GM12878 (cell line): ENCODE measurements at regions not wholly inside any gene's neighbourhood (a gene's known extent, or its start where the extent isn't known, plus 50 kb on each side); places are given as distances from the start of the nearest gene placed in this dataset.

ENCODE experiments used
- ATAC-seq: fragments of 200-7000 bp; cut with Tn5 transposase; 3 replicates; pipeline ENCODE4 v1.9.1; 2020; ENCODE audit warnings: mild to moderate bottlenecking, moderate library complexity
- BruUV-seq: library from RNA; stranded (reverse); fragments of 400-500 nt; replicated peaks from 2 replicates; lab custom pipeline; 2021; lab: Mats Ljungman, UMichigan
- CTCF ChIA-PET: fragments of 300-600 bp; sonication (Branson Sonifier 250); formaldehyde crosslinking; extraction: SDS; loops from one replicate; lab custom pipeline; 2021; ENCODE audit warnings: inconsistent platforms; lab: Yijun Ruan, JAX
- POLR2A ChIA-PET: fragments of 350-600 bp; formaldehyde crosslinking; extraction: SDS; loops from one replicate; lab custom pipeline; 2021; ENCODE audit warnings: inconsistent platforms; lab: Charles Lee
- RAD21 ChIA-PET: fragments of 300-600 bp; sonication (Branson Sonifier 250); formaldehyde crosslinking; loops from one replicate; lab custom pipeline; 2023; ENCODE audit warnings: antibody characterized with exemption; ENCODE audit not compliant: unreplicated experiment; lab: Charles Lee
- SMC1A ChIA-PET: fragments of 300-600 bp; sonication (Branson Sonifier 250); formaldehyde crosslinking; loops from one replicate; lab custom pipeline; 2023; ENCODE audit not compliant: unreplicated experiment, uncharacterized antibody; lab: Charles Lee
- DNase-seq: peaks from one replicate; pipeline ENCODE4 v3.0.0-alpha.2; 2011; ENCODE audit warnings: low read depth, low spot score
- FAIRE-seq: peaks from 3 replicates; lab custom pipeline; 2011; peaks lifted over from hg19 to GRCh38; lab: Jason Lieb, UNC
- H2AFZ ChIP-seq: 2 replicates; pipeline ENCODE4 v1.6.0; 2011; ENCODE audit warnings: low read depth, low read length, control low read depth; ENCODE audit not compliant: control insufficient read depth
- H3K27ac ChIP-seq: 2 replicates; pipeline ENCODE4 v1.5.1; 2011; ENCODE audit warnings: control low read depth; ENCODE audit not compliant: control insufficient read depth, insufficient read depth
- H3K27me3 ChIP-seq, 2 experiments: replicated peaks in 1 of 2; 2 replicates each; pipeline versions ENCODE4 v1.6.0 to v1.6.1; 2011; ENCODE audit warnings: low read length in 1 of 2; ENCODE audit not compliant: control insufficient read depth in 2 of 2, insufficient read depth in 2 of 2
- H3K36me3 ChIP-seq, 2 experiments: 2 replicates each; pipeline ENCODE4 v1.5.1; 2011; ENCODE audit warnings: low read length in 1 of 2; ENCODE audit not compliant: control insufficient read depth in 2 of 2, insufficient read depth in 2 of 2
- H3K4me1 ChIP-seq: 2 replicates; pipeline ENCODE4 v1.6.1; 2011; ENCODE audit warnings: mild to moderate bottlenecking, low read length, moderate library complexity, mixed read lengths; ENCODE audit not compliant: control insufficient read depth, insufficient read depth
- H3K4me2 ChIP-seq: 2 replicates; pipeline ENCODE4 v1.6.0; 2011; ENCODE audit warnings: control low read depth; ENCODE audit not compliant: control insufficient read depth, insufficient read depth
- H3K4me3 ChIP-seq: fragments of 200-600 bp; sonication (generic); 2 replicates; pipeline ENCODE4 v1.5.1; 2016
- H3K79me2 ChIP-seq: 2 replicates; pipeline ENCODE4 v1.6.0; 2011; ENCODE audit warnings: low read length; ENCODE audit not compliant: control insufficient read depth, insufficient read depth
- H3K9ac ChIP-seq: 2 replicates; pipeline ENCODE4 v1.8.0; 2011; ENCODE audit warnings: low read length, control low read depth, mixed read lengths; ENCODE audit not compliant: control insufficient read depth, insufficient read depth
- H3K9me3 ChIP-seq: replicated peaks from 3 replicates; pipeline ENCODE4 v1.5.1; 2011; ENCODE audit warnings: mild to moderate bottlenecking, low read length; ENCODE audit not compliant: control insufficient read depth, insufficient read depth
- H4K20me1 ChIP-seq: 2 replicates; pipeline ENCODE4 v1.6.0; 2011; ENCODE audit not compliant: control insufficient read depth, insufficient read depth
- BACH1 ChIP-seq: fragments of 450-650 bp; IDR thresholded peaks from 2 replicates; pipeline ENCODE4 v1.6.1; 2017; ENCODE audit warnings: mild to moderate bottlenecking, borderline replicate concordance
- EP300 ChIP-seq, 2 experiments: fragments of 150-350 bp in 1 of 2; IDR thresholded peaks; 2 replicates each; pipeline ENCODE4 v1.6.1; 2011 to 2012; ENCODE audit warnings: low read depth in 2 of 2, low read length in 2 of 2, borderline replicate concordance in 1 of 2, improper control_type of control experiment in 1 of 2, inconsistent platforms in 1 of 2; ENCODE audit not compliant: control insufficient read depth in 1 of 2
- HCFC1 ChIP-seq: fragments of 150-350 bp; IDR thresholded peaks from 2 replicates; pipeline ENCODE4 v1.6.1; 2014; ENCODE audit warnings: low read length
- NFXL1 ChIP-seq: fragments of 450-650 bp; IDR thresholded peaks from 2 replicates; pipeline ENCODE4 v1.6.1; 2017; ENCODE audit warnings: antibody characterized with exemption, mild to moderate bottlenecking, borderline replicate concordance
- NFYA ChIP-seq: IDR thresholded peaks from 2 replicates; pipeline ENCODE4 v1.6.1; 2011; ENCODE audit warnings: low read depth, mild to moderate bottlenecking, low read length, improper control_type of control experiment, borderline replicate concordance
- PAX5 ChIP-seq: IDR thresholded peaks from 2 replicates; pipeline ENCODE4 v1.6.1; 2011; ENCODE audit warnings: low read depth, low read length, borderline replicate concordance
- SMARCA5 ChIP-seq: fragments of 450-650 bp; IDR thresholded peaks from 2 replicates; pipeline ENCODE4 v1.6.1; 2017; ENCODE audit warnings: mild to moderate bottlenecking
- WGBS: methylation state at CpG from one replicate; pipeline ENCODE4 v1.1.6; 2016; ENCODE audit warnings: low lambda C conversion rate; ENCODE audit not compliant: insufficient replicate concordance, insufficient coverage; ENCODE audit errors: missing lambda C conversion rate; 5-methylcytosine and 5-hydroxymethylcytosine counted together
- in situ Hi-C: fragments of 300-500 bp; cut with MboI; formaldehyde crosslinking; loops from 9 replicates; pipeline ENCODE4 v1.14.3; 2018; ENCODE audit warnings: mixed read lengths
- intact Hi-C: fragments of 100-400 bp; cut with micrococcal nuclease; formaldehyde crosslinking; loops from one replicate; pipeline ENCODE4 v1.14.2; 2022; ENCODE audit not compliant: unreplicated experiment
- TF ChIP-seq, protein P1 (sequence below): fragments of 450-650 bp; IDR thresholded peaks from 2 replicates; pipeline ENCODE4 v1.6.1; 2017; ENCODE audit warnings: borderline replicate concordance
- TF ChIP-seq, protein P2 (sequence below): fragments of 450-650 bp; IDR thresholded peaks from 2 replicates; pipeline ENCODE4 v1.6.1; 2017; ENCODE audit warnings: mild to moderate bottlenecking

DNA sequence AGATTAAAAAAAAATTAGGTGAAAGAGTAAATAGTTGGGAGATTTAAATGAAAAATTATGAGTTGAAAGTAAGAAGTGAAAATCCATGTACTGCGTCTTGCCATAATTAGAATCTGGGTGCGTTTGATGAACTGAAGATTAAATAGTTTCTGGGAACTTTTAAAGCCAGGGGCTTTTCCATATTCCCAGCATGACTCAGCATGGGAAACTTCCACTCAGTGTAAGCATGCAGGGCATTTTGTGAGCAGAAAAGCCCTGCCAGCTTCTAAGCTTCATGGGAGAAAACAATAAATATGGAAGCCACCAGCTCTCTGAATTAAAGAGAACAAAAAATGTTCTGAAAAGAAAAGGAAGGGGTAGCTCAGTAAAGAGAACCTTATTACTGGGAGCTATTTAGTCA lies 62.0 kb upstream of the EDNRB start:
- DNase-seq (no peak), FAIRE-seq (no peak), ATAC-seq (no peak)
- ChIA-PET RAD21 (no interaction called here), SMC1A (no interaction called here), POLR2A (no interaction called here), CTCF (no interaction called here)
- no TSS peak for BruUV-seq
- no peak overlapping the region for H3K4me3 ChIP-seq
- no peak overlapping the region for H3K4me2 ChIP-seq
- H3K4me1 ChIP-seq: no peaks in the 10 kb centered on the region
- H3K27ac ChIP-seq: no peak overlapping the region
- no peaks in the 10 kb centered on the region for H3K27me3 ChIP-seq
- no peaks in the 10 kb centered on the region for H3K79me2 ChIP-seq
- in situ Hi-C loops (no loop called here), intact Hi-C loops (no loop called here)
- 39% methylated on average over 2 of the region's 2 CpGs for WGBS
- no peaks in the 10 kb centered on the region for H3K36me3 ChIP-seq
- H3K9ac ChIP-seq: no peak overlapping the region
- H4K20me1 ChIP-seq: no peaks in the 10 kb centered on the region
- no peak for TF ChIP-seq BACH1
- no peak for TF ChIP-seq HCFC1
- no peak for TF ChIP-seq NFXL1
- no peak for TF ChIP-seq PAX5
- no peak for TF ChIP-seq SMARCA5
- no peak for TF ChIP-seq NFYA
- TF ChIP-seq, protein P1, sequence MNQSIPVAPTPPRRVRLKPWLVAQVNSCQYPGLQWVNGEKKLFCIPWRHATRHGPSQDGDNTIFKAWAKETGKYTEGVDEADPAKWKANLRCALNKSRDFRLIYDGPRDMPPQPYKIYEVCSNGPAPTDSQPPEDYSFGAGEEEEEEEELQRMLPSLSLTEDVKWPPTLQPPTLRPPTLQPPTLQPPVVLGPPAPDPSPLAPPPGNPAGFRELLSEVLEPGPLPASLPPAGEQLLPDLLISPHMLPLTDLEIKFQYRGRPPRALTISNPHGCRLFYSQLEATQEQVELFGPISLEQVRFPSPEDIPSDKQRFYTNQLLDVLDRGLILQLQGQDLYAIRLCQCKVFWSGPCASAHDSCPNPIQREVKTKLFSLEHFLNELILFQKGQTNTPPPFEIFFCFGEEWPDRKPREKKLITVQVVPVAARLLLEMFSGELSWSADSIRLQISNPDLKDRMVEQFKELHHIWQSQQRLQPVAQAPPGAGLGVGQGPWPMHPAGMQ: no peak
- no peak for TF ChIP-seq EP300 (IDR thresholded peaks at IDR 0.05; ENCODE audit: borderline replicate concordance in 1 of 2, control insufficient read depth in 1 of 2, low read depth in 2 of 2, low read length in 2 of 2)
- TF ChIP-seq, protein P2, sequence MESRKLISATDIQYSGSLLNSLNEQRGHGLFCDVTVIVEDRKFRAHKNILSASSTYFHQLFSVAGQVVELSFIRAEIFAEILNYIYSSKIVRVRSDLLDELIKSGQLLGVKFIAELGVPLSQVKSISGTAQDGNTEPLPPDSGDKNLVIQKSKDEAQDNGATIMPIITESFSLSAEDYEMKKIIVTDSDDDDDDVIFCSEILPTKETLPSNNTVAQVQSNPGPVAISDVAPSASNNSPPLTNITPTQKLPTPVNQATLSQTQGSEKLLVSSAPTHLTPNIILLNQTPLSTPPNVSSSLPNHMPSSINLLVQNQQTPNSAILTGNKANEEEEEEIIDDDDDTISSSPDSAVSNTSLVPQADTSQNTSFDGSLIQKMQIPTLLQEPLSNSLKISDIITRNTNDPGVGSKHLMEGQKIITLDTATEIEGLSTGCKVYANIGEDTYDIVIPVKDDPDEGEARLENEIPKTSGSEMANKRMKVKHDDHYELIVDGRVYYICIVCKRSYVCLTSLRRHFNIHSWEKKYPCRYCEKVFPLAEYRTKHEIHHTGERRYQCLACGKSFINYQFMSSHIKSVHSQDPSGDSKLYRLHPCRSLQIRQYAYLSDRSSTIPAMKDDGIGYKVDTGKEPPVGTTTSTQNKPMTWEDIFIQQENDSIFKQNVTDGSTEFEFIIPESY: no peak
- no peaks in the 10 kb centered on the region for H3K9me3 ChIP-seq
- no peak overlapping the region for H2AFZ ChIP-seq
